ENCODE measurements at regions not wholly inside any gene's neighbourhood (a gene's known extent, or its start where the extent isn't known, plus 50 kb on each side); places are given as distances from the start of the nearest gene placed in this dataset.

DNA sequence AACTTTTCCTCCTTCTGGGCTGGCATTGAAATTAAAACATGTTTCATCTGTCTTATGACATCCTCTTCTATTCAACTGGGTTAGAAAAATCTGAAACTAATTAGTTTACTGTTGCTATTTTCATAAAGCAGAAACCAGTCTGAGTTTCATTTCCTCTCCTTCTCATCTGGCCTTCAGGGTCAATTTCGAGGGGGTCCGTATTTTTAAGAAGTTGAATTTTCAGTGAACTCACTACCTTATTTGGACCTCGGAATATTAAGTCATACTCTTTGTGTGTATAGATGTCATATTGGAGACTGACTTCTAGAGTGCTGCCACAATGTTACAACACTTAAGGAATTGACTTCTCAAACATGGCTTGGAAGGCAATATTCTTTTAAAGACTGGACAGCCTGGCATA lies 485.9 kb downstream of the SQOR start:
- DNase-seq, result no peak

DNA sequence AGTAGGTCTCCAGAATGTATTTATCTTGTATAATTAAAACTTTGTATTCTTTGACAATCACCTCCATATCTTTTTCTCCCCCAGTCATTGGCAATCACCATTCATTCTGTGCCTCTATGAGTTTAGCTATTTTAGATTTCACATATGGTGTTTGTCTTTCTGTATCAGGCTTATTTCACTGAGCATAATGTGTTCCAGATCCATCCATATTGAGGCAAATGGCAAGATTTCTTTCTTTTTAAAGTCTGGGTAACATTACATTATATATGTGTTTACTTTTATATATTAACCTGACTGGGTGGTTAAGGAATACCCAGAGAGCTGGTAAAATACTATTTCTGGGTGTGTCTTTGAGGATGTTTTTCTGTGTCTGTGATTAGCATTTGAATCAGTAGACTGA lies 486.6 kb downstream of the SQOR start:
- DNase-seq, result no peak

DNA sequence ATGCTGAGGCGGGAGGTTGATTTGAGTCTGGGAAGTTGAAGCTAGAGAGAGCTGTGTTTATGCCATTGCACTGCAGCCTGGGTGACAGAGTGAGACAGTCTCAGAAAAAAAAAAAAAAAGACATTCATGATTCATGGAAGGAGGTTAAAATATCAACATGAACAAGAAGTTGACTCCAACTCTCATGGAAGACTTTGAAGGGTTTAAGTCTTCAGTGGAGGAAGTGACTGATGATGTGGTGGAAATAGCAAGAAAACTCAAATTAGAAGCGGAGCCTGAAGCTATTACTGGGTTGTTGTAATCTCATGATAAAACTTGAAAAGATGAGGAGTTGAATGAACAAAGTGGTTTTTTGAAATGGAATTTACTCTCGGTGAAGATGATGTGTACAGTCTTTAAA lies 491.8 kb downstream of the SQOR start:
- no peak for DNase-seq

DNA sequence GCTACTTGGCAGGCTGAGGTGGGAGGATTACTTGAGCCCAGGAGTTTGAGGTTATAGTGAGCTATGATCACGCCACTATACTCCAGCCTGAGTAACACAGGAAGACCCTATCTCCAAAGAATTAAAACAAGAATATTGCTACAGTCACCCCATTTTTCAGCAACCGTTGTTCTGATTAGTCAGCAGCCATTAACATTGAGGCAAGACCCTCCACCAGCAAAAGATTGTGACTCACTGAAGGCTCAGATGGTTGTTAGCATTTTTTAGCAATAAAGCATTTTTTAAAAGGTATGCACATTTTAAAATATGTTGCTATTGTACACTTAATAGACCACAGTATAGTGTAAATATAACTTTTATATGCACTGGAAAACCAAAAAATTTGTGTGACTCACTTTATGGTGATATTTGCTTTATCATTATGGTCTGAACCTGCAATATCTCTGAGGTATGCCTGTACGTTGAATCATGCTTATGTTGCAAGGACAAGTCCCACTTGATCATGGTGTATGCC lies 492.6 kb downstream of the SQOR start:
- DNase-seq, result no peak

DNA sequence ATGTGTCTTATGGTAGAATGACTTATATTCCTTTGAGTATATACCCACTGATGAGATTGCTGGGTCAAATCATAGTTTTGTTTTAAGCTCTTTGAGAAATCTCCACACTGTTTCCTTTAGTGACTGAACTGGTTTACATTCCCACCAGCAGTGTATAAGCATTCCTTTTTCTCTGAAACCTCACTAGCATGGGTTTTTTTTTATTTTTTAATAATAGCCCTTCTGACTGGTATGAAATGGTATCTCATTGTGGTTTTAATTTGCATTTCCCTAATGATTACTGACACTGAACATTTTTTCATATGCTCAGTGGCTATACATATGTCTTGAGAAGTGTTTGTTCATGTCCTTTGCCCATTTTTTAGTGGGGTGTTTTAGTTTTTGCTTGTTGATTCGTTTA lies 494.3 kb downstream of the SQOR start:
- no peak for DNase-seq

DNA sequence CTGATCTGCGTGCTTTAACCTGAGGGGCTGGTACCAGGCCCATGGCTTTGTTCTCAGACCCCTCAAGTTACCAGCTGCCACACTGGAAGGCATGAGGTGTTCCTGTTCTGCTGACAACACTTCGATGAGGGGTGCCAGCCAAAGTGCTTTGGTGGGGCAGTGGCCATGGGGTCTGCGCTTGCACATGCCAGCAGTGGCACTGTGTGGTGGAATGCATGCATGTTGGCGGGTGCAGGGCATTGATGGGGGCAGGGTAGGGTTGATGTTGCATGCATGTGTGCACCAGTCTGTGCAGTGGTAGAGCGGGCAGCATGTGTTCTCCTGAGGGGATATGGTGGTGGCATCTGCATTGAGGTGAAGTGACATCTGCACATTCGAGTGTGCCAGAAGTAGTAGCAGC lies 497.0 kb downstream of the SQOR start:
- no peak for DNase-seq

DNA sequence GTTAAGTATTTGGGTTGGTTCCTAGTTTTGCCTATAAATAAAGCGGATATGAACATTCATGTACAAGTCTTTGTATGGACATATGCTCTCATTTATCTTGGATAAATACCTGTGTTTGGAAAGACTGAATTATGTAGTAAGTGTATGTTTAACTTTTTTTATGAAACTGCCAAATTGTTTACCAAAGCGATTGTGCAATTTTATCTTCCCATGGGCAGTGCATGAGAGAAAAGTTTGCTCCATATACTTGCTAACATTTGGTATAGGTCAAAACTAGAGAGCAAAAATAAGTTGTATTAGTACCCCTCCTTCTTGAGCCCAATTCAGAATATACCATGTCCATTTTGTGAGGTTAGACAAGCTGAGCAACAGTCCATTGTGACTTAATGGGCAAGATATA lies 502.6 kb downstream of the SQOR start:
- no peak for DNase-seq

DNA sequence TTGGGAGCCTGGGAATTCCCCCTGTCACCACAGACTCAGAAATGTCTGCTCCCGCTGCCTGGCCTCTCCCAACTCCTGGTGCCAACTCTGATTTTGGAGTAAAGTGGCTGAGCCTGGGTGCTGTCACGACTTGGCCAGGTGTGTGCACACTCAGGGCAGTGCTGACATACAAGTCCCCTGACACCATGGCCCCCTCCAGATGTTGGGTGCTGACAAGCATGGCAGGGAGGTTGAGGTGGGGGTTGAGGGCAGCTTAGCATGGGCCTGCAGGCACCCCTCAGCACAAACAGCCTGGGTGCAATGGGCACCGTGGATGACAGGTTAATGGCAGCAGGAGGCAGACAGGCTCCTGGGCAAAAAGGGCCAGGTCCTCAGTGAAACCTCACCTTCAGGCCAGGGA lies 511.2 kb downstream of the SQOR start:
- no peak for DNase-seq

DNA sequence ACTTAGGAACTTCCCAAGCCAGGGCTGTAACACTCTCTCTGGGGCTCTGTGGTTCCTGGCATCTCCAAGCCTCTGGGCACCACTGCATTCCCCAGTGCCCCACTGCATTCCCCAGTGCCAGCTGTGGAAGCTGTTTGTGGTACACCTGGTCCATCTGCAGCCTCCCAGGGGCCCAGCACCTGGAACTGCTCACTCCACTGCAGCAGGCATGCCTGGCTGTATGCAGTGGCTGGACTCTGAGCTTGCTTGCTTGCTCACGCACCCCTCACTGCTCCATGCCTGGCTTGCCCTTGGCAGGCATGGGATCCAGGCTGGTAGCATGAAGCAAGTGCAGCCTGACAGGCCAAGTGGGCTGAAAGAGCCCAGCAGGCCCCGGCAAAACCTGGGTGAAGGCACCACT lies 512.1 kb downstream of the SQOR start:
- no peak for DNase-seq

DNA sequence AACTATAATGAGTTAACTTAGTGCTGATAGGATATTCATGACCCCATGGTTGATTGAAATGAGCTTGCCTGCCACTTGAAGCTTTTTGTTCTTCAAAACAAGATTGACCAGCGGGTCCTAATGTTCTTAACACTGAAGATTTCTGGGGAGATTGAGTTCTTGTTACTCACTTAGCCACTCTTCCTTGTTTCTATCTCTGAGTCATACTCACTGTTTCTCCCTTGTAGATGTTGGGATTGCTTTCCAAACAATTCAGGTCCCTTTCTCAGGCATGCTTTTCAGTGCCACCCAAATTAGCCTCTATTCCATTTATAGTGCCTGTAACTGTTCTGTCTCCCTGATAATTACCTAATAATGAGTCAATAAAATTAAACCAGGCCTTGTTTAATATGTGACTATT lies 517.0 kb downstream of the SQOR start:
- DNase-seq, result no peak

DNA sequence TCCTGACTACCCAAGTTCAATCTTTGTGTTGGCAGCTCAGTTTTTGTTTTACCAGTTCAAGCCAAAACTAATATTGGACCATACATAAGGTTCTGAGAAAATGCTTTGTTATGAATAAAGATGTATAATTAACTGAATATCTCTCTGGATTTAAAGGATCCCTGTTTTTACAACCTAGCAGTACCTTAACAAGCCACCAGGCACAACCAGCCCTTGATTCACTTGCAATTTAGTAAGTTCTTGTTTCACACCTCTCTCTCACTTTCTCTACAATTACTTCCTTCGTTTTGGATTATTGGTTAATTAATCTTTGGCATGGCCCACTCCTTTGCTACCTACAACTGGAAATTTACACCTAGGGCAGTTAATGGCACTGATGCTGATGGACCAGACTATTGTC lies 531.9 kb downstream of the SQOR start:
- DNase-seq, result no peak

DNA sequence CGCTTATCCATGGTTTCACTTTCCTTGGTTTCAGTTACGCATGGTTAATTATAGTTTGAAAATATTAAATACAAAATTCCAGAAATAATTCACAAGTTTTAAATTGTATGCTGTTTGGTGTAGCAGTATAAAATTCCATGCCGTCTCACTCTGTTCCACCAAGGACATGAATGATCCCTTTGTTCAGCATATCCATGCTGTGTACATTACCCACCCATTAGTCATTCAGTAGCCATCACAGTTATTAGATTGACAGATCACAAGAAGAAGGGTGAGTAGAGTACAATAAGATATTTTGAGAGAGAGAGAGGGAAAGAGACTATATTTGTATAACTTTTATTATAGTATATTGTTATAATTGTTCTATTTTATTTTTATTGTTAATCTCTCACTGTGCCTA lies 535.5 kb downstream of the SQOR start:
- DNase-seq, result no peak

DNA sequence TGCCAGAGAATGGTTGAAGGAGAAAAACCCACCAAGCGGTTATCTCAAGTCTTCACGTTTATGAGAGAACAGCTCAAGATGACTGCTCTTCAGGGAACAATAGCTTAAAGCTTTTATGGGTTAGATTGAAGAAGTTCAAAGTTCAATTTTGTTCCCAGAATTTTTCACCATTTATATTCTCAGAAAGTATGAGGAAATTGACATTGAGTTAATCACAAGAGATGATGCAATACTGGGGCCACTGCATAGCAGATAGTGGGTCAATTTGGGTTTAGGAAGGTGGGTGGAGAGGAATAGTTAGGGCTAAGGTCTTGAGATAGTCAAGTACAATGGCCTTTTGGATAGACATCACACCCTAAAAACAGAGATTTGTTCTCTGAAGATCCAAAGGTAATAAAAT lies 539.3 kb downstream of the SQOR start:
- DNase-seq, result no peak

DNA sequence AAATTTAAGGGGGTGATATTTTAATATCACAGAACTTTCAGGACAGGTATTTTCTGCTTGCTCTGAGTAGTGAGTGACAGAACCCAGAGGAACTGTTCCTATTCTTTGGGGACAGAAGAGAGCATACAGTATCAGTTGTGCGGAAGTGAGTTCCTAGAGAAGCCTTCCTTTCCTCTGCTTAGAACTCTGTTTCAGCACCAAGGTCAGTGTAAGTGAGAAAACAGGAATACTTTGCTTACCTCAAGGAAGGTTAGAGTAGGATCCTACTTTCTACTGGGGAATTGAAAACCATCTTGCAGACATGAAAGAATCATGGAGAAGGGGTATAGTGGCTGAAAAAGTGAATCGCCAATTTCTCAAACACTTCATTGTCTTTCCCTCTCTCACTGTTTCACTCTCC lies 542.4 kb downstream of the SQOR start:
- DNase-seq, result no peak

DNA sequence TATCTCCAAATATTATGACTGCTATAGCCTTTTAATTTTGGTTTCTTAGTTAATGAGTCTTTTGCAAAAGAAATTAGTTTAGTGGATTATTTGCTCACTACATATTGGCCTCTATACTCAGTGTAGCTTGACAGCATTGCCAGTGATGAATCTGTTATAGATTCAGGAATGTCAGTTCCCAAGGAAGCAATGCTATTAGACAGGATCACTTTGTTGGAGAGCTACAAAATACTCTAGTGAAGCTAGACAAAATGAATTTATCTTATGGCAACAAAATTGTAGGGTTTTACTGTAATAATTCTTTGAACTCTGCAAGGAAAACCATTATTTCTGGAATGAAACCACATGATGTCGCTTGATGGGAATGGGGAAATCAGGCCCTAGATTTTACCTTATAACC lies 543.3 kb downstream of the SQOR start:
- no peak for DNase-seq

DNA sequence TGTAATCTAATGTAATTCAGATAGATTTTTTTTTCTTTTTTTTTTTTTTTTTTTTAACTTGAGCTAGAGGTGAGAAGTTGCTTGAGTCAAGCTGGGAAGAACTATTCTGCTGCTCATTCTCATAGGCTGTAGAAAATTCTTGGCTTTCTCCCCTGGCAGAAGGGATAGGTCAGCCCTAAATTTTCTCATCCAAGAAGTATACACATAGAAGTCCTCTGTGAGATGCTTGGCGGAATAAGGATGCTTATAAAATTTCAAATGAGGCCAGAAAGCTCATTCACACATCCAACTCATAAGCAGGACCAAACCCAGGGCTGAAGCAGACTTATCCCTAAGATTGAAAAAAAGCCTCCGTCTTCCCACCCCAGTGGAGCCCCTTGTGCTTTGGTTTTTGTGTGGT lies 572.5 kb downstream of the SQOR start:
- no peak for DNase-seq

DNA sequence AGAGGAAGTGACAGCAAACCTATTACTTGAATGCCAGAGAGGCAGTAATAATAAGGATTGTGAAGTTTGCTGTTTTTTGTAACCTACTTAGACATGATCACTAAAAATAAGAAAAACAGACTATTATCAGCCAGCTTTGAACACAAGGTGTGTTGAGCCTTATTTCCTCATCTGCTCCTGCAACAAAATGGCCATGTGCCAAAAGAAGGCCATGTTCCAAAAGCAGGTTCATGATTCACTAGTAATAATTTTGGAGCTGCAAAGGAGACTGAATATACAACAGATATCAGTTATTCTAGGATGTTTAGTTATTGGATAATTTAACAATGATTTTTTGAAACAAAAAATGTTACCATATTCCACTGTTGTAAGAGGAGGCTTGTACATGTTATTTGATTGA lies 578.7 kb downstream of the SQOR start:
- no peak for DNase-seq

DNA sequence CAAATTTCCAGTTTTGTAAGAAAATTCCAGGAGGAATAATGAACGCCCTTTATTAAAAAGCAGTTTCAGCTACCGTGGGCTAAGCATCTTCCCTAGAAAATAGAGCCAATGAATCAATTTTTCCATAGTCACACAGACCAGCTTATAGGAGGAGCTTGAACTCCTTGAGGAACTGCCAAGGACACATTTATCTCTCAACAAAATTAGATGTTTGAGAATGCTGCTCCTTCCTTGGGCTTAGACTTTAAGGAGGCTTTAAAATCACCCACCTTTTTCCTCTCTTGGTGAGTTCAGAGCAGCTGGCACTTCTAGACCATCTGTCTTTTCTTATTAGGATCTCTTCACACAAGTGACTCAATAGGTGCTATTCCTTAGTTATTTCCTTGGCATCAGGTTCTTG lies 588.0 kb downstream of the SQOR start:
- DNase-seq, result peak; percentile 27

DNA sequence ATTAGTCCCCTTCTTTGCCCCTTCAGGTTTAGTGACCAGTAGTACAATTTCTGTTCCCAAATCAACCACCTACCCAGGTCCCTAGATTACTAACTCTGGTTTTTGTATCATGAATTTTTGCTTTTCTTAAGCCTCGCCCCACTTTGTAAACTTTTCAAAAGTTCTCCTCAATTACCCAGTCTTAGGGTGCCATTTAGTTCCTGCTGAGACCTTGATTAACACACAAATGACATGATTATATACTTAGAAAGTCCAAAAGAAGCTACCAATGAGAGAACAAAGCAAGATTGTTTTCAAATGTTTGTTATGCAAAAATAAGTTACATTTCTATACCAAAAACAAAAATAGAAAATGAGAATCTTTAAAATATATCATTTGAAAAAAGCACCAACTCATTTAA lies 594.4 kb downstream of the SQOR start:
- no peak for DNase-seq

DNA sequence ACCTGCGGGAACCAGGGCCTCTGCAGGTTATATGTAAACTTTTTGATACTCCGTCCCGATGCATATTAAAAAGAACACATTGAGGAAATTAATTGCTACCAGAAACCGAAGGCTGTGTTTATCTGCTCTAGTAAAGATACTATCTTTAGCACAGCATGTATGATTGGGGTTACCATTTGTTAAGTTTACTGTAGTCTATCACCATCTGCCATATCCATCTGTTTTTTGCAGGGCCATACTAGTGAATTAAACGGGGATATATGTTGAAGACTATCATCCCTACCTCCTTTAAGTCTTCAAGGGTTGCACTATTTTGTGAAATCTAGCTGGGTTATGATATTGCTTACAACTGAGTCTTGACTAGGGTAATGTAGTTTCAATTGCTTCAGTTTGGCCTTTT lies 597.0 kb downstream of the SQOR start:
- peak; percentile 87 for DNase-seq

DNA sequence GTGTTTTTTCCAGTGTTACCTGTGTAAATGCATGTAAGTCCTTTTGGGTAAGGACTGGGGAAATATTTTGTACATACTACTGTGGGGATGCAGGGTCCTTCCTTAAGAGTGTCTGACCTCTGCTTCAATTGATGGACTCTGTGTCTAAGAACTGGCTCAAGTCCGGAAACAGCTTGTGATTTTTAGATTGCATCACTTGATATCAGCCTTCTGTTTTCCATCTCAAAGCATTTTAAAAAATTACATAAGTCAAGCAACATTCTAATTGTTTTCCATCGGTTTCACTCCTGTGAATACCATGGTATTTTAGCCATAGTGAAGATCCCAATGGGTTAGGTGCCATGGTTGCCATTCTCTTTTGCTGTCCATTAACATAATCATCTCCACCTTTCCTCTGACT lies 597.6 kb downstream of the SQOR start:
- peak; percentile 3 for DNase-seq

DNA sequence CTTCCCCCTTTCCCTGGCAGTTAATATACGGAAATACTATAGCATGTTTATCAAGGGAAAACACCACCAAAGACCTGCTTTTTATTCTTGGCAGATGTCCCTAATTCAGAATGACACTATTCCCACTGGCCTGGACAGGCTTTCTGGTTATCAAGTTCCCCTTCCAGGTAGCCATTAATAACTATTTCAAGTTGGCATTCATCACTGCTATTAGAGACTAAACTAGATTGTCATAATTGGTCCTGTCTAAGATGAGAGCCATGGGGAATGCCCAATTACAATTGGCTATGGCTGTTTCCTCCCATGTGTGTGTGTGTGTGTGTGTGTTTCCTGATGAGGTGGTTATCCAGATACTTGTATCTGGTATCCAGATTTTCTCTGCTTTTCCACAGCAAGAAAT lies 608.1 kb downstream of the SQOR start:
- no peak for DNase-seq

DNA sequence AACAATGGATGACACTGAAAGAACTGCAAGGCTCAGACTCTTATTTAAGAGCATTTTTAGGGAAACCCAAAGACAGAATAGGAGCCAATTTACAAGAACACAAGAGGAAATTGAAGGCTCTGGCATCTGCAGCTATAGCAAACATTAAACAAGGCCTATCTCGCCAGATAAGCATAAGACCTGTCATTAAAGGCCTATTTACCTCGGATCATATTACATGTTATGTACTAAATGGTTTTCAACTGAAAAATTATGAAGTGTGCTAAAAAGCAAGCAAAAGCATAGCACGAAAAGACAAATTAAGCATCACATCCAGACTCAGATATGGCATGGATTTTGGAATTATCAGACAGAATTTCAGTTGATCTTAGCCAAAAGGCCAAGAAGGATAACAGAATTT lies 617.1 kb downstream of the SQOR start:
- no peak for DNase-seq

DNA sequence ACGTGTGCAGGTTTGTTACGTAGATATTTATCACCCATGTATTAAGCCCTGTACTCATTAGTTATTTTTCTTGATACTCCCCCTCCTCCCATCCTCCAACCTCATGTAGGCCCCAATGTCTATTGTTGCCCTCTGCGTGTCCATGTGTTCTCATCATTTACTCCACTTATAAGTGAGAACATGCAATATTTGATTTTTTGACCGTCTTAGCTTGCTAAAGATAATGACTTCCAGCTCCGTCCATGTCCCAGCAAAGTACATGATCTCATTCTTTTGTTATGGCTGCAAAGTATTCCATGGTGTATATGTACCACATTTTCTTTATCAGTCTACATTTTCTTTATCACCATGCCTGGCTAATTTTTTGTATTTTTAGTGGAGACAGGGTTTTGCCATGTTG lies 623.2 kb downstream of the SQOR start:
- no peak for DNase-seq

DNA sequence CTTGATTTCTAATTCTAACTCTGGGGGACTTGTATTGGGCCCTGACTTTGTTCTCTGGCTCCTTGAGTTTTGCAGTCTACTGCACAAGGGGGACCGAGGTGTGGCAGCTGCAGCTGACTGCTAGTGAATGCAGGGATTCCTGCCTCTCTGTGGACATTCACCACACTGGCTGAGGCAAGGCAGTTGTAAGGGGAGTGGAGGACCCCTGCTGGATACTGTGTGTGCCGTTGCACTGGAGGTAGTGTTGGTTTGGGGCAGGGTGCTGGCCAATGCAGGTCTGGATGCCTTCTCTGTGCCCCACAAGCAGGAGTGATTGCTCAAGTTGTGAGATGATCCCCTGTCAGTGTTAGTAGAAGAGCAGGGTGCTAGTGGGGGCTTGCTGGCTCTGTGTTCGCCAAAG lies 626.1 kb downstream of the SQOR start:
- no peak for DNase-seq

DNA sequence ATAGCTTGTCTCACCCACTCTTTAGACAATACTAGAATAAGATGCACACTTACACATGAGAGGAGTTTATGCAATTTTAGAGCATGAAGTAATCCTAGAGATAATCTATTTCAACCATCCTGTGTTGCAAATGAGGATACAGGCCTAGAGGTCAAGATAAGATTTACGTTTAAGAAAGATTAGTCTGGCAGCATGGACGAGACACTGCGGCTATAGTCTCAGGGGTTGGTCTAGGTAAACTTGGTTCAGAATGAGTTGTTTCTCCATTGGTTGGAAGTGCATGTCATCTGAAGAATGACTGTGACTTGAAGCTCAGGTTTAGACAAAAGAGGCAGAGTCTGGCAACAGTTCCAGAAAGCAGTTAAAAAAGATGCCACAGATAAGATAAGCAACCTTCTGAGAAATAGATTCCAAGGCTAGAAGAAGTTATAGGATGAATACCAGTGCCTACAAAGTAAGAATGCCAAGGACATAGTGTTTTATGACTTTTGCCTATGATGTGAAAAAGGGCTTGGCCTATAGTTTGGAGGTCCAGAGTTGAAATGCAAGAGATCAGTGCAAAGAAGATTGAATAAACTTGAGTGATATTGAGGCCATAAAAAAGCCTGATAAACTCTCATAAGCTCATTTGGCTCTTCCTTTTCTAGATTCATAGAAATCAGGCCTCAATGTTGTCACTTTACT lies 631.0 kb downstream of the SQOR start:
- DNase-seq, result peak; percentile 8
